HG02571 (cell line): ENCODE measurements at regions not wholly inside any gene's neighbourhood (a gene's known extent, or its start where the extent isn't known, plus 50 kb on each side); places are given as distances from the start of the nearest gene placed in this dataset.
A peak's percentile ranks its signal among the peaks of the same experiment; 100 is the strongest.

Experiments
- ATAC-seq: cut with Tn5 transposase; IDR thresholded peaks from one replicate; pipeline ENCODE4 v1.9.1; 2021; ENCODE audit warnings: mild to moderate bottlenecking, moderate library complexity; ENCODE audit not compliant: unreplicated experiment

GRCh38 chr6:25061289-25061936 lies 125.7 kb upstream of the RIPOR2 start:
- ATAC-seq = no peak

GRCh38 chr6:25062070-25062811 lies 126.5 kb upstream of the RIPOR2 start:
- ATAC-seq = no peak

- ATAC-seq = no peak
These were observed 128.2 kb upstream of the RIPOR2 start for GRCh38 chr6:25064006-25064405.

- no peak for ATAC-seq
These were observed 129.9 kb upstream of the RIPOR2 start for GRCh38 chr6:25065666-25066065.

GRCh38 chr6:25066593-25066992 lies 130.8 kb upstream of the RIPOR2 start:
- no peak for ATAC-seq

GRCh38 chr6:25068866-25069265 lies 133.1 kb upstream of the RIPOR2 start:
- no peak for ATAC-seq

GRCh38 chr6:25070547-25071366 lies 135.0 kb upstream of the RIPOR2 start:
- ATAC-seq = peak; percentile 63

GRCh38 chr6:25078141-25078540 lies 142.4 kb upstream of the RIPOR2 start:
- ATAC-seq = no peak

GRCh38 chr6:25083784-25084507 lies 148.2 kb upstream of the RIPOR2 start:
- ATAC-seq = no peak

GRCh38 chr6:25084508-25084833 lies 148.7 kb upstream of the RIPOR2 start:
- ATAC-seq = no peak

GRCh38 chr6:25085756-25086155 lies 150.0 kb upstream of the RIPOR2 start:
- no peak for ATAC-seq

- no peak for ATAC-seq
These were observed 150.8 kb upstream of the RIPOR2 start for GRCh38 chr6:25086500-25087091.

- no peak for ATAC-seq
These were observed 152.8 kb upstream of the RIPOR2 start for GRCh38 chr6:25088513-25088912.

GRCh38 chr6:25089442-25089841 lies 153.7 kb upstream of the RIPOR2 start:
- ATAC-seq = no peak

GRCh38 chr6:25094726-25095125 lies 159.0 kb upstream of the RIPOR2 start:
- no peak for ATAC-seq

GRCh38 chr6:25100288-25100687 lies 164.5 kb upstream of the RIPOR2 start:
- ATAC-seq = no peak

- no peak for ATAC-seq
These were observed 167.8 kb upstream of the RIPOR2 start for GRCh38 chr6:25103603-25104002.

- no peak for ATAC-seq
These were observed 169.5 kb upstream of the RIPOR2 start for GRCh38 chr6:25105070-25105925.

- ATAC-seq = peak; percentile 76
These were observed 171.5 kb upstream of the RIPOR2 start for GRCh38 chr6:25107218-25107617.

- ATAC-seq = no peak
These were observed 167.4 kb upstream of the CARMIL1 start for GRCh38 chr6:25111782-25112181.
